IPS-NIHi11 (cell line): ENCODE measurements at regions not wholly inside any gene's neighbourhood (a gene's known extent, or its start where the extent isn't known, plus 50 kb on each side); places are given as distances from the start of the nearest gene placed in this dataset.
A peak's percentile ranks its signal among the peaks of the same experiment; 100 is the strongest.

Experiments
- DNase-seq: peaks from one replicate; pipeline ENCODE4 v3.0.0; 2012; ENCODE audit warnings: mixed read lengths, low spot score

- DNase-seq, result no peak
These were observed 326.3 kb downstream of the OSTF1 start for GRCh38 chr9:75414371-75415160.

- DNase-seq, result no peak
These were observed 329.2 kb downstream of the OSTF1 start for GRCh38 chr9:75417471-75417870.

- DNase-seq, result no peak
These were observed 330.2 kb downstream of the OSTF1 start for GRCh38 chr9:75418518-75418917.

- peak; percentile 11 for DNase-seq
These were observed 334.7 kb downstream of the OSTF1 start for GRCh38 chr9:75422944-75423522.

GRCh38 chr9:75429531-75430475 lies 341.5 kb downstream of the OSTF1 start:
- no peak for DNase-seq

- no peak for DNase-seq
These were observed 343.1 kb downstream of the OSTF1 start for GRCh38 chr9:75431375-75431774.

- DNase-seq, result no peak
These were observed 344.1 kb downstream of the OSTF1 start for GRCh38 chr9:75432386-75432785.

- no peak for DNase-seq
These were observed 344.6 kb downstream of the OSTF1 start for GRCh38 chr9:75432888-75433287.

GRCh38 chr9:75438716-75439115 lies 350.4 kb downstream of the OSTF1 start:
- no peak for DNase-seq

- DNase-seq, result no peak
These were observed 352.6 kb downstream of the OSTF1 start for GRCh38 chr9:75440914-75441313.

- DNase-seq, result no peak
These were observed 356.8 kb downstream of the OSTF1 start for GRCh38 chr9:75445144-75445543.

GRCh38 chr9:75447281-75447680 lies 359.0 kb downstream of the OSTF1 start:
- DNase-seq, result no peak

GRCh38 chr9:75448281-75448680 lies 360.0 kb downstream of the OSTF1 start:
- no peak for DNase-seq

- DNase-seq, result no peak
These were observed 360.6 kb downstream of the OSTF1 start for GRCh38 chr9:75448955-75449354.

- no peak for DNase-seq
These were observed 362.7 kb downstream of the OSTF1 start for GRCh38 chr9:75451045-75451444.

- DNase-seq, result no peak
These were observed 363.2 kb downstream of the OSTF1 start for GRCh38 chr9:75451505-75451904.

- DNase-seq, result no peak
These were observed 364.2 kb downstream of the OSTF1 start for GRCh38 chr9:75452512-75452911.

GRCh38 chr9:75454043-75454442 lies 365.7 kb downstream of the OSTF1 start:
- no peak for DNase-seq

- DNase-seq, result no peak
These were observed 366.6 kb downstream of the OSTF1 start for GRCh38 chr9:75454891-75455290.

- no peak for DNase-seq
These were observed 367.2 kb downstream of the OSTF1 start for GRCh38 chr9:75455444-75455921.

- no peak for DNase-seq
These were observed 368.4 kb downstream of the OSTF1 start for GRCh38 chr9:75456698-75457097.

- DNase-seq, result no peak
These were observed 369.2 kb downstream of the OSTF1 start for GRCh38 chr9:75457474-75458011.
